Lower leg skin (tissue), 3 donors: ENCODE measurements at regions not wholly inside any gene's neighbourhood (a gene's known extent, or its start where the extent isn't known, plus 50 kb on each side); places are given as distances from the start of the nearest gene placed in this dataset.

Experiments used
- CTCF ChIP-seq, 3 donors: fragments of 450-650 bp; IDR thresholded peaks; one replicate each; pipeline ENCODE4 v1.5.1; 2016; ENCODE audit warnings: antibody characterized with exemption in 3 of 3, mild to moderate bottlenecking in 3 of 3, moderate library complexity in 2 of 3
- POLR2A ChIP-seq, 2 donors: fragments of 450-650 bp; IDR thresholded peaks; one replicate each; pipeline ENCODE4 v1.6.1; 2016 to 2017; ENCODE audit warnings: antibody characterized with exemption in 2 of 2, mild to moderate bottlenecking in 1 of 2, moderate library complexity in 1 of 2

GRCh38 chr20:40341561-40341960, 347.5 kb downstream of the MAFB start:
- TF ChIP-seq CTCF (IDR thresholded peaks at IDR 0.05) = no peak
- TF ChIP-seq POLR2A (IDR thresholded peaks at IDR 0.05) = no peak
